Astrocyte of the spinal cord (primary cell): ENCODE measurements at regions not wholly inside any gene's neighbourhood (a gene's known extent, or its start where the extent isn't known, plus 50 kb on each side); places are given as distances from the start of the nearest gene placed in this dataset.

Experiments used
- DNase-seq: peaks from one replicate; pipeline ENCODE4 v3.0.0; 2011; ENCODE audit warnings: low read depth, low spot score
- H3K4me3 ChIP-seq: 2 replicates; pipeline ENCODE4 v1.5.1; 2011; ENCODE audit warnings: low read depth, mild to moderate bottlenecking, low read length, moderate library complexity
- in situ Hi-C: cut with HindIII; loops from 2 replicates; pipeline ENCODE4 v1.10.0; 2017; ENCODE audit warnings: low sequenced_read_pairs
- TF ChIP-seq, protein P1 (sequence below): IDR thresholded peaks from 2 replicates; pipeline ENCODE4 v1.5.1; 2012; ENCODE audit warnings: low read depth, mild to moderate bottlenecking, low read length, inconsistent platforms

DNA sequence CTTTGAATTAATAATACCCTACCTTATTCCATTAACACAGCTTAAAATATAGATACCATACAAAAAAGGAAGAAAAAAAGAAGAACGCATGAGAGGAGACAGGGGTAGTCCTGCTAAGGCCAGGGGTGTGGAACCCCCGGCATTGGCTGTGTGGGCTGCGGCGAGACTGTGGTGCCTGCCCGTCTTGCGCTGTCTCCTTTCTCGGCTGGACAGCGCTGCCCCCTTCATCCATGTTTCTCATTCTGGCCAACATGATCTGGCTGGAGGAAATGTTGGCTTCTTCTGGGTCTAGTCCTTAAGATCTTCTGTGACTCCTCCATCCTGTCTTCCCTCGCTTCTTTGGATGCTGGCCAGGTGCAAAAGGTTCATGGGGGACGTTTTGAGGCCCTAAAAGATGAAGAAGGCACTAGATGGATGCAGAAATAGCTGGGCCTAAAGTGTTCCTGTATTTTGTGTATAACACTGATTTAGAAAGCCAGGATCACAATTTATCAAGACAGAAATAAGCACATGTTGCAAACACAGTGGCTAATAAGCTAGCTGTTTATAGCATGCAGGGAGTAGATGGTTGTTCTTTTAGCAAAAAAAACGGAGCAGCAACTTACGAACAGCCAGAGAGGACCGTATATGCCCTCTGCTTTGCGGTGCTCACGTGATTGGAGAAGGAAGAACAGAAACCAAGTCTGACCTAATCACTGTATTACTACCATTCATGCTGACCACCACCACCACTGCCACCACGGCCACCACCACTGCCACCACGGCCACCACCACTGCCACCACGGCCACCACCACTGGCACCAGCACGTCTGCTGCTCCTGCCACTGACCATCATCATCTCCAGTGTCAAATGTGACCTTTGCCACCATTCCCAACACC, 71.7 kb upstream of the ASB18 start:
- TF ChIP-seq, protein P1, sequence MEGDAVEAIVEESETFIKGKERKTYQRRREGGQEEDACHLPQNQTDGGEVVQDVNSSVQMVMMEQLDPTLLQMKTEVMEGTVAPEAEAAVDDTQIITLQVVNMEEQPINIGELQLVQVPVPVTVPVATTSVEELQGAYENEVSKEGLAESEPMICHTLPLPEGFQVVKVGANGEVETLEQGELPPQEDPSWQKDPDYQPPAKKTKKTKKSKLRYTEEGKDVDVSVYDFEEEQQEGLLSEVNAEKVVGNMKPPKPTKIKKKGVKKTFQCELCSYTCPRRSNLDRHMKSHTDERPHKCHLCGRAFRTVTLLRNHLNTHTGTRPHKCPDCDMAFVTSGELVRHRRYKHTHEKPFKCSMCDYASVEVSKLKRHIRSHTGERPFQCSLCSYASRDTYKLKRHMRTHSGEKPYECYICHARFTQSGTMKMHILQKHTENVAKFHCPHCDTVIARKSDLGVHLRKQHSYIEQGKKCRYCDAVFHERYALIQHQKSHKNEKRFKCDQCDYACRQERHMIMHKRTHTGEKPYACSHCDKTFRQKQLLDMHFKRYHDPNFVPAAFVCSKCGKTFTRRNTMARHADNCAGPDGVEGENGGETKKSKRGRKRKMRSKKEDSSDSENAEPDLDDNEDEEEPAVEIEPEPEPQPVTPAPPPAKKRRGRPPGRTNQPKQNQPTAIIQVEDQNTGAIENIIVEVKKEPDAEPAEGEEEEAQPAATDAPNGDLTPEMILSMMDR: no peak
- DNase-seq: no peak
- in situ Hi-C loops: no loop called here
- H3K4me3 ChIP-seq: no peak overlapping the region

DNA sequence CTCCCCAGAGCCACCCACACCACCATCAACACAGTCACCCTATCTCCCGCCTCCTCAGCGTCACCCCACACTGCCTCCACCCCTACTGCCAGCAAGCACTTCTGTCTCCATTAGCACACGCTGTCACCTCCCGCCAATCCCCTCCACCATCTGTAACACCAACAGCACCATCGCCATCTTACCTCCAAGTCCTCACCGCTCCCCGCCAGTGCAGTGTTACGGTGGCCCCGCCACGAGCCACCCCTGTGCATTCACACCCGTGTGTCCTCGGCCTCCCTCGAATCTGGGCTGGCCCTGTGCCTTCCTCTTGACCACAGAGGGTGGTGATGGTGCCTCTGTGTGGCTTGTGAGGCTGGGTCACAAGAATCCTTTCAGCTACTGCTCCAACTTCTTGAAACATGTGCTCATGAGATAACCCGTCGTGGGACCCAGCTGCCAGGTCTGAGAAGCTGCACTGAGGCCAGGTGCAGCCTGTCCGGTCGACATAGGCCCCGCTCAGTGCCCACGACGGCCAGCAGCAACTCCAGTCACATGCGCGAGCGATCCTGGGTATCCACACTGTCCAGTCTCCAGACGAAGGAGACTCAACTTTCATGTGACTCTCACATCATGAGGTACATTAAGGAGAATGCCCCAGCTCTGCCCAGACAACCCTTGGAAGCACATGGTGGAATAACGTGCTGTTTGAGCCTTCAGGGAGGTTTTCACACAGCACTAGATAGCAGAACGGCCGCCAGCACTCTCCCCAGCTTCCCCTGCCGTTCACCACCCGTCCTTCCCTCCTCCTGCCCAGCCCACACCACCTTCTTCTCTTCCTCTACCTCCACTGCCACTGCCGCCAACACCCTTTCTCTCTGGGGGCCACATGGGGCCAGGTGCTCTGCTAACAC, 72.6 kb upstream of the ASB18 start:
- no peak overlapping the region for H3K4me3 ChIP-seq
- TF ChIP-seq, protein P1: no peak
- in situ Hi-C loops: no loop called here
- no peak for DNase-seq

DNA sequence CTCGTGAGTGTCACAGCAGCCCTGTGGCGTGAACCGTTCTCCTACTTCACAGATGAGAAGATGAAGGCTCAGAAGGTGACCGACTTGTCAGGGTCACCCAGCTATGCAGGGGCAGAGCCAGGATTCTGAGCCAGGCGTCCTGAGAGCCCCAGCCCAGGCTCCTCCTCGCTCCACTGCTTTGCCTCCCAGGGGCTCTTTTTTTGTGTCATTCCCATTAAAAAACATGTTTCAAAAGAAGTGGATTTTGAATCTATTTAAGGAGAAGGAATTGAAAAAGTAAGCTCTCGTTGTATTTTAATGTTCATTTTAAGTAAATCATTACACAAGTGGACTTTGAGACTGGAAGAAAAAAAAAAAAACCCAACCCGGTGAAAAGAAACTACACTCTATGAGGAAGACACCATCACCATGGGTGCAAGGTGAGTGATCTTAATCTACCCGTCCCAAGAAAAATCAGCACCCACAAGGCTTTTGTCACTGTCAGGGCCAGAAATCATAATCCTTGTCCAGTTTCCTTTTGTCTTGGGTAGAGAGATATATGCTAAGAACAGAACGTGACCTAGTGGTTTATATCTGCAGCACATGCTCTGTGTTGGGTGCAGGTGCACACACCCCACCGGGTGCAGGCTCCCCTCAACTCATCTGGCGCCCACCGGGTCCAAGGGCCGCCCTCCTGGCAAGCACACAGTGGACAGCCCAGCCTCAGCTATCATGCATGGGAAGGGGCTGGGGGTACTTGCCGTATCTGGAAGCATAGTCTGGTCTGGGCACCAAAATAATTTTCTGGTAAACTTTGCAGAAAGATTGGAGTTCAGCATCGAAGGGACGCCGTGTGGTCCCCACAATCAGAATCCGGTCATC, 73.5 kb upstream of the ASB18 start:
- TF ChIP-seq, protein P1: no peak
- in situ Hi-C loops: no loop called here

DNA sequence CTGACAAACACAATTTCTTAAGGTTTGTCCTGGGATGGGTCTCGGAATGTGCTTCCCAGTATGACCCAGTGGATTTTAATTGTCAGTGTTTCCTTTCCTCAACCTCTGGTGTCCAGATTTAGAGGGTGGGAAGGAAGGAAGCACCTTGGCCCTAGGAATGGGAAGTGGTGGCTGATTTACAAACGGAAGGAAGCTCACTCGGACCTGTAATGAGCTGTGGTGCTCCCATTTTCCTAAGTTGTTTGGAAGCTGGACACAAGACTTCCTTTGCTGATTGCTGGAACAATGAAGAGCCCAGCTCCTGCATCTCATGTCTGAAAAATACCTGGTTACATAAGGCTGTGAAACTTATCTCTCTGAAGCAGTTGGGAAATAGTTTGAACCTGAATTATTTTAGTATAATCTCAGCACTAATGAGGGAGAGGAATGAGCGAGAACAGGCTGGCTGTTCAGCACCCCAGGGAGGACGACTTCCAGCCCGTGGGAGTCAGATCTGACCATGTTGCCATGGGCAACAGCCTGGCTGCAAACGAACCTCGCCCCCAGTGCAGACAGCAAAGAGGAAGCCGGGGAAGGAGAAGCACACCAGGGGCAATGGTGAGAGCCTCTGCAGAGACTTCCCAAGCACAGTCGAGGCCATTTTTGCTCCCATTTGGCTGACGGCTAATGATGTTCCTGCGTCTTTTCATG, 74.4 kb upstream of the ASB18 start:
- no peak overlapping the region for H3K4me3 ChIP-seq
- no peak for DNase-seq
- TF ChIP-seq, protein P1: no peak
- in situ Hi-C loops: no loop called here

More for the DNA sequence above, 73.5 kb upstream of the ASB18 start:
- DNase-seq: no peak
- no peak overlapping the region for H3K4me3 ChIP-seq

DNA sequence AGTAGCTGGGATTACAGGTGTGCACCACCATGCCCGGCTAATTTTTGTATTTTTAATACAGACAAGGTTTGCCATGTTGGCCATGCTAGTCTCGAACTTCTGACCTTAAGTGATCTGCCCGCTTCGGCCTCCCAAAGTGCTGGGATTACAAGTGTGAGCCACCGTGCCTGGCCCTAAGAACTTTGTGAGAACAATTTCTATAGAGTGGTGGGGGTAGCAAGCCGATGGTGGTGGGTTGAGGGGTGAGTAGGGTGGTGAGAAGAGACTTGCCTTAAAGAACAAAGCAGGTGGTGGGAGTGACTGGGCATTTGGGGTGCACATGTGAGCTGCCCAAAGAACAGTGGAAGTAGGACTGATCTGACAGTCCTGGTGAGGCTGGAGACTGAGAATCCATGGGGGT, 76.0 kb upstream of the ASB18 start:
- in situ Hi-C loops: no loop called here
- H3K4me3 ChIP-seq: no peak overlapping the region
- no peak for DNase-seq
- TF ChIP-seq, protein P1: no peak
